ENCODE measurements at regions not wholly inside any gene's neighbourhood (a gene's known extent, or its start where the extent isn't known, plus 50 kb on each side); places are given as distances from the start of the nearest gene placed in this dataset.

DNA sequence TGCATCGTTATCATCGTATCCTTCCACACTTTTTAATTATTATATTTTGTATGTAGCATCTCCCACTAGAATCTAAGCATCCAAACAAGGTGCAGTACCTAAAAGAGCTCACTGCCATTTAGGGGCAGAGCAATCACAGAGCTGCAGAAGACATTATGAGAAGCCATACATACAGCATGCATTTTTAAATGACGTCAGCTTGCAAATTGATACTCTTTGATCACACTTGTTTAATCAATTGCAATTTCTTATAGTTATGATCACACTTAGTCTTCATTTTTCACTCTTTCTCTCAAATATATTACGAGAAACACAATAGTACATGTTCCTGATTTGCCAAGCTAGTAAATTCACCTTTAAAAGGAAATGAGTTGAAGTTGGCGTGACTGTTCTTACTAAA, 753.3 kb upstream of the LRRN3 start:
- DNase-seq (no peak), ATAC-seq (no peak)
- Histone ChIP-seq H3K36me3 (no peaks in the 10 kb centered on the region), H3K9me3 (no peaks in the 10 kb centered on the region), H3K27ac (no peak overlapping the region), H3K27me3 (no peaks in the 10 kb centered on the region), H3K4me1 (no peaks in the 10 kb centered on the region), H3K4me3 (no peak overlapping the region)
- intact Hi-C loops (cut with DNase I; ENCODE audit: low total_unique reads) (no loop called here), in situ Hi-C loops (cut with MboI; ENCODE audit: low sequenced_read_pairs in 4 of 4) (no loop called here)
- TF ChIP-seq, protein P1, sequence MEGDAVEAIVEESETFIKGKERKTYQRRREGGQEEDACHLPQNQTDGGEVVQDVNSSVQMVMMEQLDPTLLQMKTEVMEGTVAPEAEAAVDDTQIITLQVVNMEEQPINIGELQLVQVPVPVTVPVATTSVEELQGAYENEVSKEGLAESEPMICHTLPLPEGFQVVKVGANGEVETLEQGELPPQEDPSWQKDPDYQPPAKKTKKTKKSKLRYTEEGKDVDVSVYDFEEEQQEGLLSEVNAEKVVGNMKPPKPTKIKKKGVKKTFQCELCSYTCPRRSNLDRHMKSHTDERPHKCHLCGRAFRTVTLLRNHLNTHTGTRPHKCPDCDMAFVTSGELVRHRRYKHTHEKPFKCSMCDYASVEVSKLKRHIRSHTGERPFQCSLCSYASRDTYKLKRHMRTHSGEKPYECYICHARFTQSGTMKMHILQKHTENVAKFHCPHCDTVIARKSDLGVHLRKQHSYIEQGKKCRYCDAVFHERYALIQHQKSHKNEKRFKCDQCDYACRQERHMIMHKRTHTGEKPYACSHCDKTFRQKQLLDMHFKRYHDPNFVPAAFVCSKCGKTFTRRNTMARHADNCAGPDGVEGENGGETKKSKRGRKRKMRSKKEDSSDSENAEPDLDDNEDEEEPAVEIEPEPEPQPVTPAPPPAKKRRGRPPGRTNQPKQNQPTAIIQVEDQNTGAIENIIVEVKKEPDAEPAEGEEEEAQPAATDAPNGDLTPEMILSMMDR (IDR thresholded peaks at IDR 0.05 in 4 of 5, conservative IDR thresholded peaks at IDR 0.05 in 1 of 5) = no peak
- no peak for TF ChIP-seq POLR2A (IDR thresholded peaks at IDR 0.05)

DNA sequence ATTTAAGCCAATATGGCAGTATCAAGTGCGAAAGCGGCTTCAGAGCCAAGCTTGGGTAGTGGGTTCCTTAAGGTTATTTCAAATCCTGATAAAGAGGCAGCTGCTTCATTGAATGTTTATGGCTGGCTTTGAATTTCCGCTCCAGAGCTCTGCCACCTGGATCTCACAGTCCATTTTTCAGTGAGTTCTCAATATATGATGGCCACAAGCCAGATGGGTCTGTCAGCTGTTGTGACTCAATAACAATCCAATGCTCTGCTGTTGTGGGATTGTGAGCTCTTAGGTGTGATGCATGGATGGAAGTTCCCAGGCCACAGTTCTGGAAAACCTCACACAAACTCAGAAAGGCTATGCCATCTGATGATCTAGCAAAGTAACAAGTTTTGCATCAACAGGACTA, 743.8 kb upstream of the LRRN3 start:
- DNase-seq (no peak), ATAC-seq (no peak)
- H3K36me3 ChIP-seq = no peaks in the 10 kb centered on the region
- no peaks in the 10 kb centered on the region for H3K27me3 ChIP-seq
- no peaks in the 10 kb centered on the region for H3K4me1 ChIP-seq
- H3K9me3 ChIP-seq = no peaks in the 10 kb centered on the region
- in situ Hi-C loops (cut with MboI; ENCODE audit: low sequenced_read_pairs in 4 of 4) (no loop called here), intact Hi-C loops (cut with DNase I; ENCODE audit: low total_unique reads) (no loop called here)
- H3K4me3 ChIP-seq = no peak overlapping the region
- no peak overlapping the region for H3K27ac ChIP-seq
- TF ChIP-seq POLR2A (IDR thresholded peaks at IDR 0.05) = no peak
- TF ChIP-seq, protein P1 (IDR thresholded peaks at IDR 0.05 in 4 of 5, conservative IDR thresholded peaks at IDR 0.05 in 1 of 5) = no peak

DNA sequence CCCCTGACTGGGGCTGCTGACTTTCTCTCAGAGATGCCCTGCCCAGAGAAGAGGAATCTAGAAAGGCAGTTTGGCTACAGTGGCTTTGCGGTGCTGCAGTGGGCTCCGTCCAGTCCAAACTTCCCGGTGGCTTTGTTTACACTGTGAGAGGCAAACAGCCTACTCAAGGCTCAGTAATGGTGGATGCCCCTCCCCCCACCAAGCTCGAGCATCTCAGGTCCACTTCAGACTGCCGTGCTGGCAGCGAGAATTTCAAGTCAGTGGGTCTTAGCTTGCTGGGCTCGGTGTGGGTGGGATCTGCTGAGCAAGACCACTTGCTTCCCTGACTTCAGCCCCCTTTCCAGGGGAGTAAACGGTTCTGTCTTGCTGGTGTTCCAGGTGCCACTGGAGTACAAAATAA, 734.5 kb upstream of the LRRN3 start:
- in situ Hi-C loops (cut with MboI; ENCODE audit: low sequenced_read_pairs in 4 of 4) (no loop called here), intact Hi-C loops (cut with DNase I; ENCODE audit: low total_unique reads) (no loop called here)
- no peaks in the 10 kb centered on the region for H3K27me3 ChIP-seq
- ATAC-seq = no peak
- H3K9me3 ChIP-seq = no peaks in the 10 kb centered on the region
- no peak overlapping the region for H3K4me3 ChIP-seq
- no peaks in the 10 kb centered on the region for H3K36me3 ChIP-seq
- no peak for DNase-seq
- H3K4me1 ChIP-seq = no peaks in the 10 kb centered on the region
- no peak overlapping the region for H3K27ac ChIP-seq
- TF ChIP-seq, protein P1 (IDR thresholded peaks at IDR 0.05 in 4 of 5, conservative IDR thresholded peaks at IDR 0.05 in 1 of 5) = no peak
- TF ChIP-seq POLR2A (IDR thresholded peaks at IDR 0.05) = no peak

DNA sequence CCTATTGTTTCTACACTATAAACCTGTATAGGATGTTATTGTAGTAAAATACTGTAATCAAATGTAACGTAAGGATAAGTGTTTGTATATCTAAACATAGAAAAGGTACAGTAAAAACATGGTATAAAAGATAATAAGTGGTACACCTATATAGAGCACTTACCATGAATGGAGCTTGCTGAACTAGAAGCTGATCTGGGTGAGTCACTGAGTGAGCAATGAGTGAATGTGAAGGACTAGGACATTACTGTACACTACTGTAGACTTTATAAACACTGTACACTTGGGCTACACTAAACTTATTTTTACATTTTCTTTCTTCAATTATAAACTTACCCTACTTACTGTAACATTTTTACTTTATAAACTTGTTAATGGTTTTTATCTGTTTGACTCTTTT, 732.9 kb upstream of the LRRN3 start:
- H3K36me3 ChIP-seq = no peaks in the 10 kb centered on the region
- no peak overlapping the region for H3K27ac ChIP-seq
- ATAC-seq (no peak), DNase-seq (no peak)
- H3K4me3 ChIP-seq = no peak overlapping the region
- TF ChIP-seq, protein P1 (IDR thresholded peaks at IDR 0.05 in 4 of 5, conservative IDR thresholded peaks at IDR 0.05 in 1 of 5) = no peak
- TF ChIP-seq POLR2A (IDR thresholded peaks at IDR 0.05) = no peak
- in situ Hi-C loops (cut with MboI; ENCODE audit: low sequenced_read_pairs in 4 of 4) (no loop called here), intact Hi-C loops (cut with DNase I; ENCODE audit: low total_unique reads) (no loop called here)
- H3K27me3 ChIP-seq = no peaks in the 10 kb centered on the region
- no peaks in the 10 kb centered on the region for H3K9me3 ChIP-seq
- no peaks in the 10 kb centered on the region for H3K4me1 ChIP-seq

DNA sequence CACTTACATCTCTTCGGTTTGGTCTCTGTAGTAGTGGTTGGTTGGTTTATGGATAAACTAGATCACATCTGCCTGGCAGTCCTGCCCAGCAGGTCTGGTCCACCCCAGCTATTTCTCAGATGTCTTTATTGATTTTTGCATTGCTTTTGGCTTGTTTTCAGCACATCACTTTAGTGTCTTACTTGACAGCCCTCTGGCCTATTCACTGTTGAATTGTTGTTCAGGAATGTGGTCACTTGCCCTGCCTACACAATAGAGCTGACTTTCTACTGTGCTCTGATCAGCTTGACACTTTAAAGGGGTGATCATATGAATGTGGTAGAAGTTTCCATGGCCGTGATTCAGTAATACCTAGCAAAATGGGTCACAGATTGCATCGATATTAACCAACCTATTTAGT, 719.2 kb upstream of the LRRN3 start:
- Histone ChIP-seq H3K4me1 (no peaks in the 10 kb centered on the region), H3K27ac (no peak overlapping the region), H3K27me3 (no peaks in the 10 kb centered on the region), H3K9me3 (no peaks in the 10 kb centered on the region), H3K36me3 (no peaks in the 10 kb centered on the region), H3K4me3 (no peak overlapping the region)
- DNase-seq (no peak), ATAC-seq (no peak)
- TF ChIP-seq, protein P1 (IDR thresholded peaks at IDR 0.05 in 4 of 5, conservative IDR thresholded peaks at IDR 0.05 in 1 of 5) = no peak
- TF ChIP-seq POLR2A (IDR thresholded peaks at IDR 0.05) = no peak
- in situ Hi-C loops (cut with MboI; ENCODE audit: low sequenced_read_pairs in 4 of 4) (no loop called here), intact Hi-C loops (cut with DNase I; ENCODE audit: low total_unique reads) (no loop called here)
